CD4-positive, alpha-beta T cell treated with Interleukin-21 for 1 hour (primary cell): ENCODE measurements at regions not wholly inside any gene's neighbourhood (a gene's known extent, or its start where the extent isn't known, plus 50 kb on each side); places are given as distances from the start of the nearest gene placed in this dataset.

Experiments used
- DNase-seq: peaks from one replicate; pipeline ENCODE4 v3.0.0-alpha.2; 2020

- DNase-seq = no peak
These were observed 135.5 kb downstream of the NMUR2 start for GRCh38 chr5:152269533-152269932.

- DNase-seq = no peak
These were observed 140.3 kb downstream of the NMUR2 start for GRCh38 chr5:152264645-152265254.

DNA sequence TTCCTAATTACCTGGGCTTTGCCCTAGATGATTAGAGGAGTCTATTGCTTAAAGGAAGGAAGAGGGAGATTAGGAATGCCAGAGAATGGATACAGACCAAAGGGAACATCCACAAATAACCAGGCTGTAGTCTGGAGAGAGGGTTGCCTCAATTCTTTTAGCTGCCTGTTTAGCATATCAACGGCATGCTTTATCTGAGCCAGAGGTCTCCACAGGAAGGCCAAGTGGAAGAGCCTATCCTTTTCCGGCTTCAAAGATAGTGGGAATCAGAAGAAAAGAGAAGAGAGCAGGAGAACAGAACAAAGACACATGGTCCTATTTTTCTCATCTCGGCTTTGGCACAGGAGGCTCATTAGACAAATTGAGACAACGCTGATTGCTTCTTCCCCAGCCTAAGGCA lies 142.4 kb downstream of the NMUR2 start:
- no peak for DNase-seq

- no peak for DNase-seq
These were observed 144.1 kb downstream of the NMUR2 start for GRCh38 chr5:152260940-152261339.

- no peak for DNase-seq
These were observed 145.4 kb downstream of the NMUR2 start for GRCh38 chr5:152259702-152260101.

DNA sequence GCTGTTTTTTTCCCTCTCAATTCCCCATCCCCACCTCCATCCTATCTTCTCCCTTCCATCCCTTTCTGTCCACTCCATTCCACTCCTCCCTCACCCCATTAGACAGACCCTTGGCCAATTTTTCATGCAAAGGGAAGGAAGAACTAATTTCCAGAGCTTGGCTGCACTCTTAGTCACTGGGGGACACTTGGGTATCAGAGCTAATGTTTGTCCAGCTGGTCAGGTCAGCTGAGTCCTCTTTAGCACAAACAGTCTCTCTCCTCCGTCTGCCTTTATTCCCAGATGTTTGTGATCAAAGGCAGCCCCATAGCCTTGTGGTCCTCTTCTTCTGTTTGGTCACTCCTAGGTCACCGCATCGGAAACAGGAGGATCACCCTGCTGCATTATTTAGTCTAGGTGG lies 148.5 kb downstream of the NMUR2 start:
- DNase-seq = no peak

- DNase-seq = no peak
These were observed 149.7 kb downstream of the NMUR2 start for GRCh38 chr5:152255411-152255810.

- no peak for DNase-seq
These were observed 157.2 kb downstream of the NMUR2 start for GRCh38 chr5:152247850-152248385.

DNA sequence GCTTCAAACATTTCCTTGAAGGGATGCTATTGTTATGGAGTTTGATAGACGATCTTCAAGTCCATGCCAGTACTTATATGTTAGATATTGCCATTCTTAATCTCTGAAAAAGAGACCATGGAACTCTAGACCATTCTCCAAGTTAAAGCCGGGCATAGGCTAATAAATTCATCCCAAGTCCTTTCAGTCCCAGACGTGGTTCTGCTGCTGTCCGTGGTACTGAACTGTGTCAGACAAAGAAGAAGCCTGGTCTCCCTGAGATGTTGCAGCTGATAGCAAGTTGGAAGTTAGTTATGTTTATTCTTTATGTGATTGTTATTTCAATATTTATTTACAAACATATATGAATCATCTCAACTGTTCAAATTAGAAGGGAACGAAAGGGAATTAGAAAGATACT lies 158.7 kb downstream of the NMUR2 start:
- DNase-seq = no peak

GRCh38 chr5:152237531-152237930 lies 167.5 kb downstream of the NMUR2 start:
- DNase-seq = no peak

GRCh38 chr5:152226191-152226590 lies 178.9 kb downstream of the NMUR2 start:
- DNase-seq = no peak

GRCh38 chr5:152221721-152222629 lies 183.1 kb downstream of the NMUR2 start:
- no peak for DNase-seq

DNA sequence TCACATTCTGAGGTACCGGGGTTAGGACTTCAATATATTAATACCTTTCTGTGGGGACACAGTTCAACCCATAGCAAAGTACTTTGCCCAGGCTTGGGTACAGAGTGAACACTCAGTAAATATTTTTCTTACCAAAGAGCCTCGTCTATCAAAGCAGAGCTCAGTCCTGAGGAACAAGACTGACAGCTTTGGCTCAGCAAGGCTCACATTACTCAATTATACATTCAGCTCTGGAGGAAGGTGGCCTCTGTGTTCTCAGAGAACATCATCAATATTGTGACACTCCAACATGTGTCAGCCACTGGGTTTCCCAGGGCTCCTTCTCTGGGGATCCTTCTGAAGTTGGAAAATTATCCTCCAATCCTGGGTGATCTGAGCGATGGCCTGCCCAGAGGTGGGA lies 186.4 kb downstream of the NMUR2 start:
- no peak for DNase-seq

- DNase-seq = no peak
These were observed 199.3 kb downstream of the NMUR2 start for GRCh38 chr5:152205804-152206203.

DNA sequence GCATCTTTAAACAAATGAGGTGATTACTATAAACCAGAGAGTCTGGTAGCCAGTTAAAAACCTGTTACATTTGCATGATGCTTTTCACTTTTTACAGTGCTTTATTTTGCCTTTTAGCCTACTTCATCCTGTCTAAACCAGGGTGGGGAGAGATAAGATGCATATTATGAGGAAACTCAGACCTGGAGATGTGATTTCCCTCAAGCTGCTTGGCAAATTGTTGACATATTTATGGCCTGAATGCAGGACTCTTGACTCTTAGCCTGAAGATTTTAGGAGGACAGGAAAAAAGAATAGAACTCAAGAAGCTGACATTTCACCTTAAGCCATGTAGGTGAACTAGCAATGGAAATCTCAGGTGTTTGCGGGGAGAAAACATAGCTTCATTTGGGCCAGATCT lies 202.8 kb downstream of the NMUR2 start:
- no peak for DNase-seq

DNA sequence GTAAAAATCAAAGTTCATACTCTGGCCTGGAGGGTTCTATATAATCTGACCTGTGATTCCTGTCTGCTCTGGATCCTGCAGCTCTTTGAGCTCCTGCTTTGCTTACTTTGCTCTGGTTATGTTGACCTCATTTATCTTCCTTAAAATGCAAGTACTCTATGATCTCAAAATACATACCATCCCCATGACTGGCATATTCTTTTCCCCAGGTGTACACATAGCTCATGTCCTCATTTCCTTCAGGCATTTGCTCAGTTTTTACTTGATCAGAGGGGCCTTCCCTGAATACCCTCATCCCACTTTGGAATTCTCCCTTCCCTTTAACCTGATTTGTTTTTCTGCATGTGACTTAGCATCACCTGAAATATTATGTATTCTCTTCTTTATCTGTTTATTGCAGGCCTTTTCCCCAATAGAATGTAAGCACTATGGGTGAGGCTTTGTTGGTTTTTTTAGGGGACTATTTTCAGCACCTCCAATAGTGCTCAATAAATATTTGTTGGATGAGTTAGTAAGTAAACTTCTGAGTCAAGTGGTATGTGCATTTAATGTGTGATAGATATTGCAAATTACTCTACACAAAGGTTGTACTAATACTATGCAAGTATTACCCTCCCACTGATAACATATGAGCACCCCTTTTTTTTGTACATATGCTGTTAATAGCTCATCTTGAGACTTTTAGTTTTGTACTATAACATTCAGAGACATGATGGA lies 211.5 kb downstream of the NMUR2 start:
- DNase-seq = no peak

- no peak for DNase-seq
These were observed 216.8 kb downstream of the NMUR2 start for GRCh38 chr5:152188251-152188650.

DNA sequence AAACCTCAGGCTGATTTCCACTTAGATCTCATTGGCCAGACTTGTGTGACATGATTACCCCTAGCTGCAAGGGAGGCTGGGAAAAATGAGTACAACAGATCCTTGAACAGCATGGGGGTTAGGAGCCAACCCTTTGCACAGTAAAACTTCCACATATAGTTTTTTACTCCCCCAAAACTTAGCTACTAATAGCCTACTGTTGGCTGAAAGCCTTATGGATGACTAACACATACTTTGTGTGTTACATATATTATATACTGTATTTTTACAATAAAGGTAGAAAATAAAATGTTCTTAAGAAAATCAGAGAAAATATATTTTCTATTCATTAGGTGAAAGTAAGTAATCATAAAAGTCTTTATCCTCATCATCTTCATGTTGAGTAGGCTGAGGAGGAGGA lies 217.4 kb downstream of the NMUR2 start:
- DNase-seq = no peak

GRCh38 chr5:152185547-152186245 lies 219.4 kb downstream of the NMUR2 start:
- DNase-seq = no peak

DNA sequence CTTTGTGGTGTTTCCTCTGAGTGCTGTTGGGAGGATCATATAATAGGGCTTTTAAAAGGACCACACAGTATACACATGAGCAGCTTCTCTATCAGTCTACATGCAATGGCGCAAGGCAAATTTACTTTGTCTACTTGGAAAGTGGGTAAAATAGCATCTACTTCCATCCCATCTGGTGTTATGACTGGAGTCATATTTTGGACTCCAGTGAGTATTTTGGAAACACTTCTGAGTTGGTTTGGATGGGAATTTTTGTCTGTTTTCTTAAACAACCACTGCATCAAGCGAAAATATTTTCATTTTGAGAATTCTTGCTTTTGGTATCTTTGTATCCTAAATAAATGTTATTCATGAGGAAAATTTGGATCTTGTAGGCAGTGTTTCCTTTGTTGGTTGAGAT lies 220.8 kb downstream of the NMUR2 start:
- DNase-seq = no peak

GRCh38 chr5:152181461-152181860 lies 223.6 kb downstream of the NMUR2 start:
- DNase-seq = no peak

DNA sequence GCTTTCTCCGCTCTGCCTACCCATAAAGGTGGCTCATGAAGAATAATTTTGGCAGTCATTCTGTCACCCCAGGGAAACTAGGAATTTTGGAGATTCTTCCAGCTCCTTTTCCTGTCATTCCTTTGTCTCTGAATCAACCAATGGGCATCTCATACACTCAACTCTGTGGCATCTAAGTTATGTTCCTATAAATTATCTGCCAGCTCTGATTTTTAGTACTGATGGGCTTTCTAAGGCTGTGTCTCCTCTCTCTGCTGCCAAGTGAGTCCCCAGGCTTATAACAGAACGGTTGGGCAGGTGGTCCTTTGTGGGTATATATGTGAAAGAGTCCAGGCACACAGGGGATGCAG lies 226.8 kb downstream of the NMUR2 start:
- no peak for DNase-seq
